DND-41 (cell line): ENCODE measurements at regions not wholly inside any gene's neighbourhood (a gene's known extent, or its start where the extent isn't known, plus 50 kb on each side); places are given as distances from the start of the nearest gene placed in this dataset.

Experiments used
- ATAC-seq: fragments of 200-7000 bp; cut with Tn5 transposase; 3 replicates; pipeline ENCODE4 v1.9.1; 2021; ENCODE audit warnings: low read depth; ENCODE audit not compliant: insufficient read depth
- DNase-seq: peaks from one replicate; pipeline ENCODE4 v3.0.0-alpha.2; 2020
- H2AFZ ChIP-seq: 2 replicates; pipeline ENCODE4 v1.6.0; 2012; ENCODE audit warnings: low read depth, low read length
- H3K27ac ChIP-seq: 2 replicates; pipeline ENCODE4 v1.5.1; 2012; ENCODE audit warnings: low read length, inconsistent platforms
- H3K27me3 ChIP-seq: fragments of 200-600 bp; sonication (generic); 2 replicates; pipeline ENCODE4 v1.6.0; 2012; ENCODE audit warnings: low read length, mild to moderate bottlenecking, inconsistent platforms; ENCODE audit not compliant: insufficient read depth, poor library complexity
- H3K36me3 ChIP-seq: 2 replicates; pipeline ENCODE4 v1.5.1; 2012; ENCODE audit warnings: low read length, inconsistent platforms; ENCODE audit not compliant: insufficient read depth
- H3K4me1 ChIP-seq: 2 replicates; pipeline ENCODE4 v1.5.1; 2012; ENCODE audit warnings: mild to moderate bottlenecking, low read length; ENCODE audit not compliant: insufficient read depth
- H3K4me2 ChIP-seq: 2 replicates; pipeline ENCODE4 v1.6.0; 2012; ENCODE audit warnings: mild to moderate bottlenecking, moderate library complexity, low read length, inconsistent platforms; ENCODE audit not compliant: insufficient read depth
- H3K4me3 ChIP-seq, 2 experiments: fragments of 200-600 bp in 1 of 2; shearing (Covaris generic) in 1 of 2; 2 replicates each; pipeline ENCODE4 v1.5.1; 2012 to 2016; ENCODE audit warnings: inconsistent platforms in 2 of 2, low read length in 2 of 2, mild to moderate bottlenecking in 2 of 2, low read depth in 1 of 2, moderate library complexity in 1 of 2
- H3K79me2 ChIP-seq: 2 replicates; pipeline ENCODE4 v1.6.0; 2012; ENCODE audit warnings: low read length, inconsistent platforms; ENCODE audit not compliant: insufficient read depth
- H3K9ac ChIP-seq: 2 replicates; pipeline ENCODE4 v1.6.0; 2012; ENCODE audit warnings: low read depth, mild to moderate bottlenecking, inconsistent platforms, low read length, moderate library complexity
- H3K9me3 ChIP-seq: 2 replicates; pipeline ENCODE4 v1.5.1; 2012; ENCODE audit warnings: low read length, moderate library complexity, mild to moderate bottlenecking, inconsistent platforms; ENCODE audit not compliant: insufficient read depth, severe bottlenecking
- H4K20me1 ChIP-seq: 2 replicates; pipeline ENCODE4 v1.6.0; 2012; ENCODE audit warnings: low read length; ENCODE audit not compliant: insufficient read depth
- CTCF ChIP-seq: IDR thresholded peaks from 2 replicates; pipeline ENCODE4 v1.5.1; 2012; ENCODE audit warnings: borderline replicate concordance, low read length, moderate library complexity, mild to moderate bottlenecking; ENCODE audit not compliant: poor library complexity, severe bottlenecking; ENCODE audit errors: extremely low read depth
- EZH2 ChIP-seq: IDR thresholded peaks from 3 replicates; pipeline ENCODE4 v1.6.1; 2012; ENCODE audit warnings: borderline replicate concordance, low read depth, mild to moderate bottlenecking, moderate library complexity, low read length, inconsistent platforms; ENCODE audit not compliant: severe bottlenecking

DNA sequence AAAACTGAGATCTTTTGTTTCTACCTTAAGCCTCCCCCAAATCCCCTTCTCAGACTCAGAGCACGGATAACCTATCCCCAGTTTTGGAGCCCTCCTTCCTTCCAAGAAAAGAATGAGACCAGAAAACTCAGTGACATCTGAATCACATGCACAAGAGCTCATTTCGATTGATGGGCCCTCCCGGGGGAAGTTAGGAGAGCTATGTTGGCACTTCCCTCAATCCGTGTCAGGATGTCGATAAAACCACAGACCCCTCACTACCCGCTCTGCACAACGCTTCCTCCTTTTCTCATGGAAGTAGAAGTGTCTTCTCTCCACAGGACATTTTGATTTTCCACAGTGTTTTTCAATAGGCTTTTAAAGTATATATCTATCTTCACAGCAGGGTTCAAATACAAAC is 332.4 kb downstream of the HACE1 start:
- Histone ChIP-seq H3K79me2 (no peaks in the 10 kb centered on the region), H3K36me3 (no peaks in the 10 kb centered on the region), H3K4me1 (peaks cover 2% of the 10 kb centered on the region; the same call in 1 of the 2 replicates), H2AFZ (no peak overlapping the region), H3K9me3 (no peaks in the 10 kb centered on the region), H3K27ac (no peak overlapping the region), H4K20me1 (no peaks in the 10 kb centered on the region), H3K4me2 (no peak overlapping the region), H3K27me3 (no peaks in the 10 kb centered on the region), H3K9ac (no peak overlapping the region), H3K4me3 (no peak overlapping the region)
- DNase-seq (no peak), ATAC-seq (no peak)
- TF ChIP-seq EZH2 (no peak), CTCF (no peak)

- DNase-seq (no peak), ATAC-seq (no peak)
- H3K9ac ChIP-seq: no peak overlapping the region
- H3K4me3 ChIP-seq: no peak overlapping the region
- H3K4me2 ChIP-seq: no peak overlapping the region
- no peaks in the 10 kb centered on the region for H3K9me3 ChIP-seq
- no peak for TF ChIP-seq CTCF
- no peak for TF ChIP-seq EZH2
- peaks cover 2% of the 10 kb centered on the region; the same call in 1 of the 2 replicates for H3K4me1 ChIP-seq
- H3K27me3 ChIP-seq: no peaks in the 10 kb centered on the region
- no peak overlapping the region for H2AFZ ChIP-seq
- H3K36me3 ChIP-seq: no peaks in the 10 kb centered on the region
- H4K20me1 ChIP-seq: no peaks in the 10 kb centered on the region
- H3K79me2 ChIP-seq: no peaks in the 10 kb centered on the region
- H3K27ac ChIP-seq: no peak overlapping the region
Observed at GRCh38 chr6:104526376-104526775, 333.3 kb downstream of the HACE1 start.

DNA sequence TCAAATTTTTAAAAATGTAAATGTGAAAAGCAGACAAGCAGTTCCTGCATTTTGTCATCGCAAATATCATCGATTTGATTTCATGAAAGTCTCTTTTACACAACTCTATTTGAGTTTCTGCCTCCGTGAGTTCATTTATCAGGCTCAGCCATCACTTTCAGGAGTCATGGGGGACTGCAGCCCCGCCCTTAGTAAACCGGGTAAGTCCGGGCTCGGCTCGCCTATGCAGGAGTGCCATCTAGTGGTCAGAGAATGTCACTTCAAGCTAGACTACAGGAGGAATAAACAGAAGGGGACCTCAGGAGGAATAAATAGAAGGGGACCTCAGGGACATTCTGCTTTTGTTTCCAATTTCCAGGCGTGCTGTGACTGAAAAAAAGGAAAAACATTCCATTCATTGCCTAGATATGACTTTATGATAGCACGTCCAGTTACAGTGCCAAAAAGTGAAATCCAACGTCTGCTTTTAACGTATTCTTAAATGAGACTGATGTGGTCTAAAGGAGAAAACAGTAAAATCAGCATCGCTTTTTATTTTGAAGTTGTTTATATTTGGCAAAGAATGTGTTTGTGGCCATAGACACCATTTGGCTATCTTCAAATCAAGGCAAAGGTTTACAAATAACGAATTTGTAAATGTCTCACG is 333.9 kb downstream of the HACE1 start:
- H3K4me1 ChIP-seq: peaks cover 2% of the 10 kb centered on the region; the same call in 1 of the 2 replicates
- ATAC-seq (peak; percentile 98), DNase-seq (peak; percentile 76)
- H2AFZ ChIP-seq: no peak overlapping the region
- no peak overlapping the region for H3K4me3 ChIP-seq
- H4K20me1 ChIP-seq: no peaks in the 10 kb centered on the region
- no peaks in the 10 kb centered on the region for H3K79me2 ChIP-seq
- no peaks in the 10 kb centered on the region for H3K9me3 ChIP-seq
- TF ChIP-seq EZH2 (no peak), CTCF (peak; percentile 94)
- no peaks in the 10 kb centered on the region for H3K27me3 ChIP-seq
- H3K9ac ChIP-seq: no peak overlapping the region
- no peaks in the 10 kb centered on the region for H3K36me3 ChIP-seq
- no peak overlapping the region for H3K27ac ChIP-seq
- H3K4me2 ChIP-seq: peak overlapping the region; percentile 41

DNA sequence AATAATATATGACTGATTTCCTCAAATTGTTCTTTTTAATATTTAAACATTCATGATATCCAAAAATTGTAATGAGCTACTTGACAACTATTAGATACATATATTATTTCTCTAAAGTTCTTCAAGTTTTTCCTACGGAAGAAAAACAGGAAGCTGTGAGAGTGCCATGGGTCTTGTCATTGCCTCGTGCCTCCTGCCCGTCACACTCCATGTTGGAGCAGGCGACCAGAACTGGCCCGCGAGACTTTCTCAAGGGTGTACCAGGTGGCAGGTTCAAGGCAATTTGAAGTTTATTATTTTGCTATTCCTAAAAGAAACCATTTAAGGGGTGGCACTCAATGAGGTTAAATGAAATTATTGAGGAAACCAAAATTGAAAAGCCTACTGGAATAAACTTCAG is 337.2 kb downstream of the HACE1 start:
- H3K9me3 ChIP-seq: no peaks in the 10 kb centered on the region

More for the DNA sequence above, 337.2 kb downstream of the HACE1 start:
- H3K79me2 ChIP-seq: no peaks in the 10 kb centered on the region
- peaks cover 6% of the 10 kb centered on the region for H3K27me3 ChIP-seq
- no peak overlapping the region for H2AFZ ChIP-seq
- H3K27ac ChIP-seq: no peak overlapping the region
- no peak overlapping the region for H3K4me3 ChIP-seq
- no peaks in the 10 kb centered on the region for H4K20me1 ChIP-seq
- no peak overlapping the region for H3K9ac ChIP-seq
- peaks cover 2% of the 10 kb centered on the region; the same call in 1 of the 2 replicates for H3K4me1 ChIP-seq
- no peak overlapping the region for H3K4me2 ChIP-seq
- no peaks in the 10 kb centered on the region for H3K36me3 ChIP-seq
- no peak for TF ChIP-seq EZH2
- no peak for TF ChIP-seq CTCF
- DNase-seq (no peak), ATAC-seq (no peak)
